K562 (cell line): ENCODE measurements at regions not wholly inside any gene's neighbourhood (a gene's known extent, or its start where the extent isn't known, plus 50 kb on each side); places are given as distances from the start of the nearest gene placed in this dataset.

ENCODE experiments used
- ATAC-seq: fragments of 200-7000 bp; cut with Tn5 transposase; 3 replicates; pipeline ENCODE4 v1.9.1; 2020; ENCODE audit warnings: moderate library complexity
- BruUV-seq: library from RNA; stranded (reverse); fragments of 400-500 nt; replicated peaks from 2 replicates; lab custom pipeline; 2021; lab: Mats Ljungman, UMichigan
- CTCF ChIA-PET: fragments of 300-600 bp; formaldehyde crosslinking; extraction: SDS; loops from one replicate; lab custom pipeline; 2021; ENCODE audit warnings: low intra/inter-chr PET ratio; lab: Yijun Ruan, JAX
- POLR2A ChIA-PET: fragments of 300-600, 350-650 bp; sonication (Branson Sonifier 250); formaldehyde crosslinking; extraction: SDS; loops from one replicate; lab custom pipeline; 2021; ENCODE audit warnings: antibody characterized with exemption, inconsistent platforms; lab: Yijun Ruan, JAX
- DNase-seq, 4 experiments: peaks; one replicate each; pipeline versions ENCODE4 v3.0.0 to v3.0.0-alpha.2; 2011 to 2018; ENCODE audit warnings: low spot score in 3 of 4, mixed read lengths in 3 of 4; ENCODE audit errors: extremely low read depth in 1 of 4
- FAIRE-seq: peaks from 2 replicates; lab custom pipeline; 2011; peaks lifted over from hg19 to GRCh38; lab: Jason Lieb, UNC
- H2AFZ ChIP-seq: 2 replicates; pipeline ENCODE4 v1.6.0; 2011; ENCODE audit warnings: low read depth, low read length, control low read depth, inconsistent platforms
- H3K27ac ChIP-seq: fragments of 200-600 bp; 3 replicates; pipeline ENCODE4 v1.8.0; 2011; ENCODE audit warnings: low read depth, mild to moderate bottlenecking, control low read depth, inconsistent platforms, low read length, moderate library complexity, mixed read lengths; ENCODE audit errors: extremely low read depth
- H3K27me3 ChIP-seq, 2 experiments: fragments of 300-600 bp in 1 of 2; 2 replicates in 1 of 2; 3 replicates in 1 of 2; pipeline versions ENCODE4 v1.6.0 to v1.8.0; 2011; ENCODE audit warnings: inconsistent platforms in 2 of 2, low read length in 2 of 2, mild to moderate bottlenecking in 1 of 2, mixed read lengths in 1 of 2, moderate library complexity in 1 of 2; ENCODE audit not compliant: control insufficient read depth in 2 of 2, insufficient read depth in 2 of 2
- H3K36me3 ChIP-seq: fragments of 300-600 bp; 3 replicates; pipeline ENCODE4 v1.8.0; 2011; ENCODE audit warnings: mild to moderate bottlenecking, low read length, inconsistent platforms; ENCODE audit not compliant: control insufficient read depth, insufficient read depth
- H3K4me1 ChIP-seq, 2 experiments: fragments of 200-600 bp in 1 of 2; replicated peaks in 1 of 2; 2 replicates in 1 of 2; 3 replicates in 1 of 2; pipeline versions ENCODE4 v1.5.1 to v1.8.0; 2011; ENCODE audit warnings: inconsistent platforms in 2 of 2, low read length in 2 of 2, mild to moderate bottlenecking in 1 of 2, mixed read lengths in 1 of 2, moderate library complexity in 1 of 2; ENCODE audit not compliant: control insufficient read depth in 2 of 2, insufficient read depth in 2 of 2
- H3K4me2 ChIP-seq: 2 replicates; pipeline ENCODE4 v1.6.1; 2011; ENCODE audit warnings: low read length, control low read depth, inconsistent platforms, mixed read lengths; ENCODE audit not compliant: insufficient read depth
- H3K4me3 ChIP-seq: fragments of 200-600 bp; sonication (generic), shearing (Covaris generic); 2 replicates; pipeline ENCODE4 v1.5.1; 2016; ENCODE audit warnings: control low read depth, inconsistent platforms
- H3K79me2 ChIP-seq: fragments of 200-600 bp; 3 replicates; pipeline ENCODE4 v1.8.0; 2011; ENCODE audit warnings: low read length, inconsistent platforms; ENCODE audit not compliant: control insufficient read depth, insufficient read depth
- H3K9ac ChIP-seq, 2 experiments: 2 replicates each; pipeline versions ENCODE4 v1.6.0 to v1.6.1; 2011; ENCODE audit warnings: low read depth in 2 of 2, low read length in 2 of 2, control low read depth in 1 of 2, inconsistent platforms in 1 of 2, mild to moderate bottlenecking in 1 of 2, mixed read lengths in 1 of 2; ENCODE audit not compliant: insufficient read depth in 1 of 2
- H3K9me1 ChIP-seq: one replicate; pipeline ENCODE4 v1.6.0; 2011; ENCODE audit warnings: inconsistent platforms, mild to moderate bottlenecking, low read length, moderate library complexity; ENCODE audit not compliant: control insufficient read depth, insufficient read depth
- H3K9me3 ChIP-seq: replicated peaks from 2 replicates; pipeline ENCODE4 v1.5.1; 2011; ENCODE audit warnings: low read depth, low read length, inconsistent platforms; ENCODE audit not compliant: control insufficient read depth, insufficient read depth
- H4K20me1 ChIP-seq: replicated peaks from 2 replicates; pipeline ENCODE4 v1.6.1; 2011; ENCODE audit warnings: low read length, inconsistent platforms, mixed read lengths; ENCODE audit not compliant: control insufficient read depth, insufficient read depth
- CAMTA2 ChIP-seq: fragments of 250-450 bp; sonication (Bioruptor Pico); conservative IDR thresholded peaks from 2 replicates; pipeline ENCODE4 v1.5.1; 2022
- FOXK2 ChIP-seq, 2 experiments: fragments of 450-650 bp; IDR thresholded peaks in 1 of 2; conservative IDR thresholded peaks in 1 of 2; 2 replicates each; pipeline ENCODE4 v1.6.1; 2016; ENCODE audit warnings: low read depth in 2 of 2, mild to moderate bottlenecking in 1 of 2
- GABPA ChIP-seq: fragments of 200-800 bp; sonication (Bioruptor generic); conservative IDR thresholded peaks from 2 replicates; pipeline ENCODE4 v1.6.1; 2016; ENCODE audit warnings: low read depth, missing genetic modification characterization, missing compliant biosample characterization
- HDAC3 ChIP-seq: fragments of 450-650 bp; IDR thresholded peaks from 2 replicates; pipeline ENCODE4 v1.6.1; 2018; ENCODE audit warnings: borderline replicate concordance, mild to moderate bottlenecking, moderate library complexity; ENCODE audit not compliant: partially characterized antibody
- MGA ChIP-seq: fragments of 450-650 bp; IDR thresholded peaks from 2 replicates; pipeline ENCODE4 v1.6.1; 2016; ENCODE audit warnings: mild to moderate bottlenecking, moderate library complexity
- PHF20 ChIP-seq: fragments of 450-650 bp; IDR thresholded peaks from 2 replicates; pipeline ENCODE4 v1.6.1; 2018; ENCODE audit not compliant: partially characterized antibody
- RAD51 ChIP-seq: fragments of 450-650 bp; IDR thresholded peaks from 2 replicates; pipeline ENCODE4 v1.7.1; 2016; ENCODE audit warnings: low read depth, mild to moderate bottlenecking, borderline replicate concordance
- ZBTB5 ChIP-seq: fragments of 450-650 bp; IDR thresholded peaks from 2 replicates; pipeline ENCODE4 v1.6.1; 2017; ENCODE audit warnings: antibody characterized with exemption
- ZBTB8A ChIP-seq: fragments of 450-650 bp; IDR thresholded peaks from 2 replicates; pipeline ENCODE4 v1.6.1; 2018; ENCODE audit warnings: mild to moderate bottlenecking, moderate library complexity; ENCODE audit not compliant: partially characterized antibody
- ZNF644 ChIP-seq: fragments of 200-800 bp; sonication (Bioruptor generic); IDR thresholded peaks from 2 replicates; pipeline ENCODE4 v1.6.1; 2016; ENCODE audit warnings: low read depth, missing genetic modification characterization, missing compliant biosample characterization
- WGBS: fragments of 100-300 bp; shearing (Covaris generic); methylation state at CpG from one replicate; pipeline ENCODE4 v1.1.6; 2016; ENCODE audit warnings: low coverage, mixed read lengths; ENCODE audit not compliant: insufficient coverage; ENCODE audit errors: missing lambda C conversion rate; 5-methylcytosine and 5-hydroxymethylcytosine counted together
- in situ Hi-C: fragments of 300-500 bp; cut with MboI; formaldehyde crosslinking; loops from 4 replicates; pipeline ENCODE4 v1.15.0; 2018; ENCODE audit warnings: inconsistent platforms, mixed read lengths
- intact Hi-C: fragments of 100-400 bp; cut with micrococcal nuclease; formaldehyde crosslinking; loops from 2 replicates; pipeline ENCODE4 v1.14.2; 2022

- CTCF ChIA-PET, result no interaction called here
- no peak overlapping the region for H3K4me3 ChIP-seq
- no TSS peak for BruUV-seq
- no peak for DNase-seq
- H3K4me1 ChIP-seq, result no peaks in the 10 kb centered on the region
- H3K4me2 ChIP-seq, result no peak overlapping the region
- in situ Hi-C loops, result no loop called here
- H2AFZ ChIP-seq, result no peak overlapping the region
- no peaks in the 10 kb centered on the region for H3K27me3 ChIP-seq
- no peaks in the 10 kb centered on the region for H3K9me3 ChIP-seq
- WGBS, result 3% methylated on average over 8 of the region's 8 CpGs
- no peak overlapping the region for H3K9ac ChIP-seq
- FAIRE-seq, result no peak
- no peaks in the 10 kb centered on the region for H3K9me1 ChIP-seq
- H3K79me2 ChIP-seq, result no peaks in the 10 kb centered on the region
- no peaks in the 10 kb centered on the region for H4K20me1 ChIP-seq
- H3K27ac ChIP-seq, result no peak overlapping the region
- H3K36me3 ChIP-seq, result no peaks in the 10 kb centered on the region
- POLR2A ChIA-PET, result no interaction called here
- no peak for ATAC-seq
- intact Hi-C loops, result no loop called here
- TF ChIP-seq PHF20 (no peak), RAD51 (no peak), CAMTA2 (CRISPR knock-in tag) (no peak), HDAC3 (no peak), MGA (no peak), ZBTB8A (no peak), GABPA (no peak), FOXK2 (conservative IDR thresholded peaks at IDR 0.05 in 1 of 2, IDR thresholded peaks at IDR 0.05 in 1 of 2; ENCODE audit: low read depth in 2 of 2) (no peak), ZBTB5 (no peak), ZNF644 (tag) (no peak)
Observed at GRCh38 chr4:164384416-164384815, 369.5 kb upstream of the SMIM31 start.
